Superior temporal gyrus (tissue), 1 donor: ENCODE measurements at regions not wholly inside any gene's neighbourhood (a gene's known extent, or its start where the extent isn't known, plus 50 kb on each side); places are given as distances from the start of the nearest gene placed in this dataset.
"Not testable (repeated sequence)": the region's sequence is repeated elsewhere in the genome, so short reads cannot be mapped to it uniquely, and the experiment has no call there.

Source experiments
- DNase-seq: peaks from one replicate; pipeline ENCODE4 v3.0.0-alpha.2; 2016; ENCODE audit errors: extremely low spot score

DNA sequence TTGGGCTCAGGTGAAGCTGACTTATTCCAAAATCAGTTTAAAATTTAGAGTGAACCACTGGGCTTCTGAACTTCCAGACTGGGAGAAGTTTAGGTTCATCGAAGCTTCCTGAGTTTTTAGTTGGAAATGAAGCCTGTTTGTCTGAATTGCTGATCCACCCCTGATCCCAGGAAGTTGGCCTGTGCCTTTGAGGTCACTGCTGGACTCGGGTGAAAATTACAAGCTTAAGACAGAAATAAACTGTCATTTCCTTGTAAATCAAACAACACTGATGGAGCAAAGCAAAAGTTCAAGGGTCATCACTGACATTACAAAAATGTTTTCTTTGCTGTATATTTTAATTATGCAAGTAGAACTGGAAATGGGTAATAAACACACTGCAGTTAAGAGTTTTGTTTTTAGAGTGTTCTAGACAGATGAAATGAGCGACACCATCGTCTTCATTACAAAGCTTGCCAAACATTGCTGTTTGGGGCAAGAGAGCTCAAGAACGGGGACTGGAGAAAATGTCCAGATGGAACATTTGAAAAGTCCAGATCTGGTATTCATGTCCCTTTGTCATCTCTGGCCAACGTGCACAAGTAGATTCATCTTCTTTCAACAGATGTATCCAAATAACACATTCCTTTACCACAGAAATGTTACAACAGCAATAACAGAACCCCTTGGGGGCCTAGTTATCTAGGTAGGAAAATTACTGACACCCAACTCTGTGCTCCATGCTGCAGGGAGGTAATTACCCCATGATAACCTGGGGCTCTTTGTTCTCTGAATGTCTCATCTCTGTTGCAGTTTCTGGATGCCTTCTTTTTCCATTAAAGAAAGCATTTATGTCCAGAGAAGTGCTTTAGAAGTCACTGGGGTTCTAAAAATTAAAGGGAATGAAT lies 142.4 kb upstream of the ERCC6L2 start:
- no peak for DNase-seq

- DNase-seq = no peak
Observed at GRCh38 chr9:95731876-95732275, 143.6 kb upstream of the ERCC6L2 start.

GRCh38 chr9:95729669-95730368 lies 145.7 kb upstream of the ERCC6L2 start:
- no peak for DNase-seq

DNA sequence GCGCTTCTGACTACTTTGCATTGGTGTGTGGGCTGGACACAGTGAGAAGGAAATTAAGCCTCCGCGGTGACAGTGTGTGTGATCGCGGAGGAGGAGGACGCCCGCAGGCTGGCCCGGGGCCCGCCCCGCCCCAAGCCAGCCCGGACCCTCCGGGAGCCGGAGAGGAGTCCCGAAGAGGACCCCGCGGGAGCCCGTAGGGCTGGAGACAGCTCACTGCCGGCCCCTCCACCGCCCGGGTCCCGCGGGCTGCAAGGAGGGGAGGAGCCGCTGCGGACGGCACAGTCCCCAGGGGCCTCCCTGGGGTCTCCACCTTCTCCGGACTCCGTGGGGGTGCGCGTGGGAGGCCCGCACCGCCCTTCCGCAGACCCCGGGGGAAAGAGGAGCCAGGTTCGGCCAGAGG lies 146.4 kb upstream of the ERCC6L2 start:
- no peak for DNase-seq

- no peak for DNase-seq
Observed at GRCh38 chr9:95727947-95728520, 147.5 kb upstream of the ERCC6L2 start.

DNA sequence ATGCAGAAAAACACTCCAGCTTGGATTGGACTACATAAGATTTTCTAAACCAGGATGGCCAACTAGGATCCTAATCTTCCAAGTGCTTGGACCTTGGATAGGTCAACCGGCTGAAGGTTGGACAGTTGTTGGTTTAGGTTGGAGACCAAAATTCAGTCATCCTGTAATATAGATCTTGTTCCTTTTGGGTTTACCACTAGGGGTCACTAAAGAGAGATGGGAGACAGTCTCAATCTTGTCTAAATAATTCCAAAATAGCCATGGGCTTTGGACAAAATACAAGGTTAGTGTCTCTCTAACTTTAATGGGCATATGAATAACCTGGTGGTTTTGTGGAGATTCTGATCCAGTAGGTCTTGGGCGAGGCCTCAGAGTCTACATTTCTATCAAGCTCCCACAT lies 148.7 kb upstream of the ERCC6L2 start:
- DNase-seq = peak; percentile 81

DNA sequence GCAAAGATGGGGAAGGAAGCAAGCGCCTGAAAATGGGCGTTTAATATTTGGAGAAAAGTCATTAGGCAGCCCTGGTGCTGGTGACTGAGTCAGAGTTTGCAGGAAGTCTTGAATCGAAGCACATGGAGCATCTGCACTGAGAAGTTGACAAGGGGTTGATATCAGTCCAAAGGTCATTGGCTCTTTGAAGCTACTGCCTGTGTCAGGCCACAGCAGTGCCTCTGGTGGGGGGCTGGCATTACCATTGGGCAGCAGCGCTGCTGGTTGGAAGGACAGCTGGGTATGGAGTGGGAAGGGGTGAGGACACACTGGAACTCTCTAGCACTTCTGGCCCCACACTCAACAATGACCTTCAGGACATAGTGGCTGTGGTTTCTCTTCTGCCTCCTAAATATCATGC lies 150.4 kb upstream of the ERCC6L2 start:
- DNase-seq = no peak

- DNase-seq = no peak
Observed at GRCh38 chr9:95724253-95724991, 151.1 kb upstream of the ERCC6L2 start.

- DNase-seq = no peak
Observed at GRCh38 chr9:95722141-95722540, 153.3 kb upstream of the ERCC6L2 start.

DNA sequence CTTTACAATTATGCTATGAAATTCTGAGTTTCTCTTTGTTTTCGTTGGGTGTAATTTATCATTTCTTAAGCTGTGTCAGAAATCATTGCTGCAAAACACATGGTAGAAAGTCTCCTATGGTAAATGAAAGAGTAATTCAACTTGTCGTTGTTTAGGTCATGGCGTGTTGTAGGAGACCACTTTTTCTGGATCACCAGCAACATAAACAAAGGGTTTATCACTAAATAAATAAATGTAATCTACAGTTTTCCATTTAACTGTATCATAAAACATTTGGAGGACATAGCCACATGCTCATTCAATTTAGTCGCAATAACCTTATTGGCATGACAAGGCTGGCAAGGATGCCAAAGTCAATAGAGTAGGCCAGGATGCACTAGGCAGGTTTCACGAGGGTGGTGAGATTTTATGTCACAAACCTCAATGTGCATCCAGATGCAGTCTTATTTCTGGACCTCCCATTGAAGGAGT lies 154.4 kb upstream of the ERCC6L2 start:
- no peak for DNase-seq

- no peak for DNase-seq
Observed at GRCh38 chr9:95720496-95720895, 155.0 kb upstream of the ERCC6L2 start.

DNA sequence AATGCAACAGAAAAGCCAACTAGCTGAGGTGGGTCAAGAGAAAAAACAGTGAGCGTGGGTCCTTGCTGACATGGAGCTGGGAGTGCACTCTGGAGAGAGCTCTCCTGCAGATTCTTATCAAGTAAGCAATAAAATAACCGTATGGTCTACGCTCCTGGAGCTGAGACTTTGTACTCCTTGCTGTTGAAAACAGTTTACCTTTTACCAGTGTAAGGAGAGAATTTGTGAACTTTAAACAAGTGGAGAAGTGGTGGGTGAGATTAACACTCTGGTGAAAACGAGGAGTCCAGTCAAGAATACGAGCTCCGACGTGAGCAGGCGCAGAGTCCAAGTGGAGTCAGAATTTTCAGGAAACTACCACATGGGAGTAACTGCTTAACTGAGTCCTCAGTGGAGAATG lies 156.1 kb upstream of the ERCC6L2 start:
- DNase-seq = no peak

GRCh38 chr9:95718263-95718662 lies 157.2 kb upstream of the ERCC6L2 start:
- DNase-seq = no peak

DNA sequence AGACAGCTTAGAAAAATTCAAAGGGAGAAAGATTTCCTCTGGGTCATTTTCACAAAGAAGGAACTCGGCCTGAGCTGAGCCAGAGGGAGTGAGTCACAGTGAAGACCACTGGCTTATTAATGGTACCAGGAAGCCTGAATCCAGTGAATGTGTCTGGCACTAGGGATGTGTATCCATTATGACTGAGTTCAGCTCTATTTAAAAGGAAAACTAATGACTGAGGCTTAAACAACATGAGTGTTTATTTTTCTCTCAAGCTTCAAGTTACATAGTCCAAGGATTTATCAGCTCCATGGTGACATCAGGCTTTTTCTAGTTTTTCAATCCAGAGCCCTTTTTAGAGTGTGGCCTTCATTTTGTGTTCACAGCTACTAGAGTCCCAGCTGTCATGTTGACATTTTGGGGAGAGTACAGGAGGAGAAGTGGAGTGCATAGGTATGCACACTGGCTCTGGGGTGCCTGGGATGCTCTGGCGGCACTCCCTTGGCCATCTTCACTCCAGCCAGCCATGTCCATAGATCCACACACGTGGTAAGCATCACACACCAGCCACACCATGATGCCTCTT lies 159.5 kb upstream of the ERCC6L2 start:
- DNase-seq = no peak

DNA sequence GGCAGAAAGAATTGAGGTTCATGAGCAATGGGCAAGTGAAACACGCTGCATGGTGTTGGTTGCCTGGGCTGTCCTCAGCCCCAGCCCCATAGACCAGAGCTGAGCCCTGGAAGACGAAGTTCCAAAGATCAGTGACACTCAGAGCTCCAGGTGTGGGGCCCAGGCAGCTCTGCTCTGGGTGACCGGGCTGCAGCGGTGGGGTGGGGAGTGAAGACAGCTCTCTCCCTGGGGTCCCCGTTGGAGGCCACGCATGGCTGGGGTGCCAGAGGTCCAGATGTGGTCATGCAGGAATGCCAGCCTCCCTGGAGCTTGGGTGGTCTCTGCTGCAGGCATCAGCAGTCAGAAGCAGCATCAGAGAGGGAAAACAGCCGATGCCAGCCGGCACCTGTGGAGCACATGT lies 165.0 kb upstream of the ERCC6L2 start:
- DNase-seq = no peak

DNA sequence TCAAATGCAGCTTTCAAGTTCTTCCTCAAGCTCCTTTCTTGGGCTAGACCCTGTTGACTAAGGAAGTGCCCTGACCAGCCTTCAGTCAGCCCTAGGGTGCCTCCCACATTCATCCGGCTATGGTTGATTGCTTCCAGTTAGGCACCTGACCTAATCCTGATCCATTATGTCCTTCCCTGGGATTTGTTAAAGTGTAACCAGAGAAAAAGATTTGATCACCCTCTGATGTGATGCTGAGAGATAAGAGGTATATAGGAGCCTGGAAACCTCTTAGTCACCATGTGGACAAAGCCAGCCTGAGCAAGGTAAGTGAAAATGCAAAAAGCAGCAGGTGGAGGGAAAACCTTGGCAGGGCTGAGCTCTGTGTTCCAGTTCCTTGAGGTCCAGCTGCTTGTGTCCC lies 178.8 kb upstream of the ERCC6L2 start:
- no peak for DNase-seq

GRCh38 chr9:95691435-95691834 lies 174.7 kb upstream of the PTCH1 start:
- no peak for DNase-seq

- DNase-seq = no peak
Observed at GRCh38 chr9:95689669-95690068, 172.9 kb upstream of the PTCH1 start.

DNA sequence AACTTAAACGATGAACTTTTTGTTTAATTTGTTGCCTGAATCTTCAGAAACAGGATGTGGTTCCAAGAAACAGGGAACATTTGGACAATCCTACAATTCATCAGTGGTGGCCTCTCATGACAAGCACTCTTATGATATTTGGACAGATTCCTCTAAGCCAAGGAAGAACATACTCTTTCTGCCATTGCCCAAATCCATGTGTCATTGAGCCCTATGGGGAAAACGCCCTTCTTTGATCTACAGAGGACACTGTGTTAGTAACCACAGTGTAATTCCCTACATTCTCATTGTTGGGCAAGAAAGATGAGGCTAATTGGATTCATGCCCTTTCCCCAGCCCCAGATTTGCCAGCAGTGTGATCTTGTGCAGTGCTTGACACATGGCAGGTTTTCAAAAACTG lies 167.7 kb upstream of the PTCH1 start:
- DNase-seq = no peak

DNA sequence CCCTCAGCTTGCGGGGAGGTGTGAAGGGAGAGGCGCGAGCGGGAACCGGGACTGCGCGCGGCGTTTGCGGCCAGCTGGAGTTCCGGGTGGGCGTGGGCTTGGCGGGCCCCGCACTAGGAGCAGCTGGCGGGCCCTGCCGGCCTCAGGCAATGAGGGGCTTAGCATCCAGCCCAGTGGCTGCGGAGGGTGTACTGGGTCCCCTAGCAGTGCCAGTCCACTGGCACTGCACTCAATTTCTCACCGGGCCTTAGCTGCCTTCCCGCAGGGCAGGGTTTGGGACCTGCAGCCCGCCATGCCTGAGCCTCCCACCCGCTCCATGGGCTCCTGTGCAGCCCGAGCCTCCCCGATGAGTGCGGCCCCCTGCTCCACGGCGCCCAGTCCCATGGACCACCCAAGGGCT lies 163.5 kb upstream of the PTCH1 start:
- DNase-seq = not testable (repeated sequence)

DNA sequence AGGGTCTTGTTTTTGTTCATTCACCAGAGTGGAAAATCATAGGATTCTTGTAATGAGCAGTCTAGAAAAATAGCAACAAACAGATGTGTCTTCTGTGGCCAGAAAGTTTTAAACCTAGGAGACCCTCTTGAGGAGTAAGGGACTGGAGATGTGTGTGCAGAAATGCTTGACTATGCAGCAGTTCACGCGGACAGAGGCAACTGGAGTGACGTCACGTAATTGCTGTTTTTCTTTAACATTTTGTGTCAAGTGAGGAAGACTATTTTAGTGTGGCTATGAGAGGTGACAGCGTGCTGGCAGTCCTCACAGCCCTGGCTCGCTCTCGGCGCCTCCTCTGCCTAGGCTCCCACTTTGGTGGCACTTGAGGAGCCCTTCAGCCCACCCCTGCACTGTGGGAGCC lies 163.1 kb upstream of the PTCH1 start:
- DNase-seq = no peak

DNA sequence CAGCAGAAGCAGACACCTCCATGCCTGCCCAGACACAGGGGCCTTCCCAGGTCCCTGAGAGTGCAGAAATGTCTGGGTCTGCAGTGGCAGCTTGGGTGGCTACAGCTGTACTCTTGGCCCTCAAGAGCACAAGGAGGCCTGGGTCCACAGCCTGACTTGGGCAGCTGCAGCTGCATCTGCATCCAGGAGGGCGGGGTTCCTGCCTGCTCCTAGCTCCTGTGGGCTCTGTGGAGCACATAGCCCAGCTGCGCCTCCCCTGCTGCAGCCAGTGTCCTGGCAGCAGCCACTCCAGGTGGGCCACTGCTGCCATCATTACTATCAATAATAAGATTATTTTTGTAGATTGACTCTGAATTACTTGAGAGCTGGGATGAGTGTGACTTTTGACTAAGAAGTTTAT lies 162.0 kb upstream of the PTCH1 start:
- DNase-seq = no peak
